ENCODE measurements at regions not wholly inside any gene's neighbourhood (a gene's known extent, or its start where the extent isn't known, plus 50 kb on each side); places are given as distances from the start of the nearest gene placed in this dataset.

GRCh38 chr2:155309483-155309882 is 611.0 kb downstream of the KCNJ3 start:
- DNase-seq, result no peak

- DNase-seq, result no peak
Measured at GRCh38 chr2:155308367-155309009, 610.0 kb downstream of the KCNJ3 start.

- no peak for DNase-seq
Measured at GRCh38 chr2:155301221-155301620, 602.7 kb downstream of the KCNJ3 start.

GRCh38 chr2:155298001-155298400 is 599.5 kb downstream of the KCNJ3 start:
- DNase-seq, result no peak

DNA sequence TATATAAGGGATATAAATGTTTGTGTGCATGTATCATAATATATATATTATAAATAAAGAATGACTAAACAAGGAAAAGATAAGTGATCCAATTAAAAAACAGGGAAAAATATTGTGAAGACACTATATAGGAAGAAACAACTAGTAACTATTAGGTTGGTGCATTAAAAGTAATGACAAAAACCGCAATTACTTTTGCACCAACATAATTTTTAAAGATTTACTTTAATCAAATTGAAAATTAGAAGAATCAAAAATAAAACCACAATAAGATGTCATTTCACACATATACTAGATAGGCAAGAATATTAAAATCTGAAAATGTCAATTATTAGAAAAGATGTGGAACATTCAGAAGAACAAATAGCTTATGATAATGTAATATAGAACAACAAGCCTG is 595.9 kb downstream of the KCNJ3 start:
- no peak for DNase-seq

GRCh38 chr2:155281907-155282306 is 583.4 kb downstream of the KCNJ3 start:
- DNase-seq, result no peak

DNA sequence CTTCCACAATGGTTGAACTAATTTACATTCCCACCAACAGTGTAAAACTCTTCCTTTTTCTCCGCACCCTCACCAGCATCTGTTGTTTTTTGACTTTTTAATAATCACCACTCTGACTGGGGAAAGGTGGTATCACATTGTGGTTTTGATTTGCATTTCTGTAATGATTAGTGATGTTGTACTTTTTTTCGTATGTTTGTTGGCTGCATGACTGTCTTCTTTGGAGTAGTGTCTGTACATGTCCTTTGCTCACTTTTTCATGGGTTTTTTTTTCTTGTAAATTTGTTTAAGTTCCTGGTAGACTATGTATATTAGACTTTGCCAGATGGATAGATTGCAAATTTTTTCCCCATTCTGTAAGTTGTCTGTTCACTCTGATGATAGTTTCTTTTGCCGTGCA is 574.8 kb downstream of the KCNJ3 start:
- no peak for DNase-seq

DNA sequence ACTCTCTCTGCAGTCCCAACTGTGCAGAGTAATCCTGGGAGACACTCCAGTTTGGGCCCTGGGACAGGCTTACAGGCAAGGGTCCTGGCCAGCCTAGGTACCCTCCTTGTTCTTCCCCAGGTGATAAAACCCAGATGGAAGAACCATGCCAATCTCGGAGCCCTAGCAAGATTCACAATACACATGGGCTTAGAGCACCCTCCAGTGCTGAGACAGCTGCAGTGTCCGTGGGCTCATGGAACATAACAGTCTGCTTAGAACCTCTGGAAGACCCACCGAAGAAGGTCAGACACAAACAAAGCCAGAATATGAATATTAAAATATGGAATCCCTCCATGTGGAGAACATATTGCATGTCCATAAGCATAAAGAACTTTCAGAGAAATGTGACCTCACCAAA is 568.1 kb downstream of the KCNJ3 start:
- DNase-seq, result no peak

GRCh38 chr2:155266109-155266508 is 567.6 kb downstream of the KCNJ3 start:
- DNase-seq, result no peak

DNA sequence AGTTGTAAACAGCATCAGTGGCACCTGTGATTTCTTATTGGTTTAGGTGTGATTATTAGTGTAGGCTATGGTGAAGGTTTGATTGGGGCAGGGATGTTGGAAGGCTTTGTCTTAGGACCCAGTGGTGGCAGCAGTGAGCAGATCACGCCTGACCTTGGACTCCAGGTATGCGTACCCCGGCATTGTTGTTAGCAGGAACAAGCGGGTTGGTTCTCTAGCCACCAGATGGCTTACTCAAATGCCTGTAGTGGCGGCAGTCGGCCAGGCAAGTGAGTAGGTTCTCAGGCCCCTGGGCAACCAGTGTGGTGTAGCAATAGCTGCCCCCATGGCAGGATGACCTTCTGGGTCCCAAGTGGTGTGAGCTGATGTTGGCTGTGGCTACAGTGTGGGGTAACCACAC is 558.3 kb downstream of the KCNJ3 start:
- no peak for DNase-seq

- DNase-seq, result peak in 3 of 51 donors; percentile 1 to 27 (median 5)
Measured at GRCh38 chr2:155250800-155251199, 552.3 kb downstream of the KCNJ3 start.

GRCh38 chr2:155240176-155240575 is 541.7 kb downstream of the KCNJ3 start:
- no peak for DNase-seq

DNA sequence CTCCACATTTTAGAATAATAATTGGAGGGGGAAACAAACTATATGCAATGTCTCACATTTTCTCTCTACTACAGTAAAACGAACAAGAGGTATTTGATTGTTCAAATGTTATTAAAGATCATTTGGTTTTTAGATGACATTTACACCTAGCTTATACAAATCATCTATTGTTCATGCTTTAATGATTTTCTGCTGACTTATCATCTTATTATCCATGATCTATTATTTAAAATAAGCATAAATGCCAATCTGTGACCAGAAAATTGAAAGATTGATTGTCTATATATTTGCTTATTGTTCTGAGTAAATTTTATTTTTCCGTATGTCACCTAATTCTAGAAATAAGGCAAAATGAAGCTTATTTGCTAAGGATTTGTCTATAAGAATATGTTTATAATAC is 537.2 kb downstream of the KCNJ3 start:
- no peak for DNase-seq

DNA sequence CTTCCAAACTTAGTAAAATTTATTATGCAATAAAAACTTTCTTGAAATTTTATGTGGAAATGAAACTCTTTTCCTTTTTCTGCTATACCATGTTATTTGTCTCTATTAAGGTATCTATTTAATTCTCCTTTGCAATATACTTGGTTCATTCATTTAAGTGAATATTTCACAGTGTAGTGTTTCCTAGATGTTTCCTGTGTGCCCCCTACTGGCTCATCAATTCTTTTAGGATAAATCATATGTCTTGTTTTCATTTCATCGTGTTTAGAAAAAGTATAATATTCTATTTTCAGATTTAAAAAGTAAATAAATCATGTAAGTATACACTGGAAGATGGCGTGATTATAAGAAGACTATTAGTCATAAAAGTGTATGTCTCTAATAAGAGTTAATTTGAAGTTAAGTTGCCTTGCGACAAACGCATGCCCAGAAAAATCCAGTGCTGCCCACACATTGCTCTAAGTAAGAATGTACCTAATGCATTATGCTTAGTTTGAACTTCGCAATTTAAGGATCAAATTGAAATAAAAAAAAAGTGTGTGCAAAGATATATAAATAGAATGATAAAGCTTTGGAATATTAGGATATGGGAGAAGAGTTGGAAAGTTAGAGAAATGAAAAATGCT is 525.4 kb downstream of the KCNJ3 start:
- peak in 3 of 51 donors; percentile 0 to 9 (median 0) for DNase-seq

GRCh38 chr2:155218945-155219344 is 520.5 kb downstream of the KCNJ3 start:
- no peak for DNase-seq

DNA sequence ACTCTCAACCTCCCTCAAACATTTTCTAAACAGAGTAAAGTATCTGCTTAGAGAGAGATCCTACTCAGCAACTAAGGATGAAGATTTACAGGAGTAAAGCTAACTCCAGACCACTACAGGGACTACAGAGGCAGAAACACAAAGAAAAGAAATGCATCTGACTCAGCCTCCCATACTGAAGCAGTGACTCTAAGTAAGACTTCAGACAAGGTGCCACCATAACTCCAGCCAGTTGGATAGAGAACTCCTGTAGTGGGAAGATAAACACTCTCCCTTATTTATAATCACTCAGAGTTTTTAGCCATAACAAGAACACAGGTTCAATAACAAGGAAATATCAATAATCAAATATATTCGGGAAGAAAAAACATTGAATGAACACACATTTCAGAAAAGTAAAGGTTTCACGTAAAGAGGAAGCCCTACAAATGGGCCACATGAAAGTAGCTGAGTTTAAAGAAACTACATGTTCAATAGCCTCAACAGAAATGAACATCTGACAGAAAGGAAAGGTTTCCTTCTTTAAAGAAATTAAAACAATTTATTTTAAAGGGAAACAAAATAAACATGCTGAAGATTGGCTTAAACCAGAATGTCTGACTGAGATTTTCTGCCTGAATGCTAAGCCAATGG is 519.9 kb downstream of the KCNJ3 start:
- no peak for DNase-seq

DNA sequence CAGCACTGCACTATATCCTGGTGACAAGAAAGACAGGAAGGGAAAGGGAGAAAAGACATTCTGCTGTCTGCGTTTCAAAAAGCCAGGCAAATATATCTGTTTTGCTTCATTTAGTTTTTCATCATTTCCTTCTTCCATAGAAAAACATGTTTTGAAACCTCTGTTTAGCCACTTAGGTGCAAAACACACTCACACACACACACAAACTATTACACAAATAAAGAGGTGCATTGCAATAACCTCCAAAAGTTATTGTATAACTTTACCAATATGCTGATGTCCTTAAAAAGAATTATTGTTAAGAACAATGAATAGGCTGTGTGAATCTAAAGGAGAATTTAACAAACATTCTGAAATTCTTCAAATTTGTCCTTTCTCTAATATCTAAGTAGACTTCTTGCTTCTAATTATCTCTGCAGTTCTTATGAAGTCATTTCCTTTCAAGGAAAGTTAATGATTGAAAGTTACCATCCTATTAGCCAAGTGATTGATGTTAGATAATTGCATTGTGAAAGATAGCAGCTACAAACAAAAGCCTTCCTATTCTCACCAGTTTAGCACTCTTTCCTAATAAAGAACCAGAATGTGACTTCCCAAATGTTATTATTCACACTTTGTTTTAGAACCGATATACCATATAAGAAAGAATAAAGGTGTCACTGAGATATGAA is 516.7 kb downstream of the KCNJ3 start:
- DNase-seq, result no peak

GRCh38 chr2:155209696-155210450 is 511.4 kb downstream of the KCNJ3 start:
- no peak for DNase-seq

- no peak for DNase-seq
Measured at GRCh38 chr2:155203178-155203577, 504.7 kb downstream of the KCNJ3 start.

DNA sequence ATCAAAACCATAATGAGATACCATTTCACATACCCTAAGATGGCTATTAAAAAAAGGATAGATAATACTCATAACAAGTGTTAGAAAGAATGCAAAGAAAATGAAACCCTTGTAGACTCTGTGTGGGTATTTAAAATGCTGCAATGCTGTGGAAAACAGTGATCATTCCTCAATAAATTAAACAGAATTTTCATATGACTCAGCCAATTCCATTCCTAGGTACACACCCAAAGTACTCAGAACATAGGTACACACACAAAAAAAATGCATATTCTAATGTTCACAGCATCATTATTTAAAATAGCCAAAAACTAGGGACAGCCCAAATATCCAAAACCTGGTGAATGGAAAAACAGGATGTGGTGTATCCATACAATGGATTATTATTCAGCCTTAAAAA is 502.3 kb downstream of the KCNJ3 start:
- DNase-seq, result no peak

- no peak for DNase-seq
Measured at GRCh38 chr2:155190342-155190741, 491.8 kb downstream of the KCNJ3 start.

DNA sequence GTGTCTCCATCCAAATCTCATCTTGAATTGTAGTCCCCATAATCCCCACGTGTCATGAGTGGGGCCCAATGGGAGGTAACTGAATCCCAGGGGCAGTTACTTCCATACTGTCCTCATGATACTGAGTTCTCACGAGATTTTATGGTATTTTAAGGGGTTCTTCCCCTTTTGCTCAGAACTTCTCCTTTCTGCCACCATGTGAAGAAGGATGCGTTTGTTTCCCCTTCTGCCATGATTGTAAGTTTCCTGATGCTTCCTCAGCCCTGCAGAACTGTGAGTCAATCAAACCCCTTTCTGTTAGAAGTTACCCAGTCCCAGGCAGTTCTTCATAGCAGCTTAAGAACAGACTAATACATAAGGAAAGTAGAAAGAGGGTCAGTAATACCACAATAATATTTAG is 480.4 kb downstream of the KCNJ3 start:
- no peak for DNase-seq

Measured in hypothalamus (tissue), 51 donors.